A549 (cell line): ENCODE measurements at regions not wholly inside any gene's neighbourhood (a gene's known extent, or its start where the extent isn't known, plus 50 kb on each side); places are given as distances from the start of the nearest gene placed in this dataset.

ENCODE experiments used
- ATAC-seq, 2 experiments: fragments of 200-7000 bp in 1 of 2; fragments of >200 bp in 1 of 2; cut with Nextera tagmentation in 1 of 2; cut with Tn5 transposase in 1 of 2; 3 replicates each; pipeline versions ENCODE4 v1.8.0 to v1.9.1; 2018 to 2020; ENCODE audit warnings: mild to moderate bottlenecking in 1 of 2, moderate library complexity in 1 of 2
- CTCF ChIA-PET: fragments of 300-600 bp; sonication (Branson Sonifier 250); formaldehyde crosslinking; extraction: SDS; loops from one replicate; lab custom pipeline; 2021; ENCODE audit warnings: antibody characterized with exemption, inconsistent platforms; lab: Yijun Ruan, JAX
- POLR2A ChIA-PET: fragments of 350-600 bp; formaldehyde crosslinking; extraction: SDS; loops from one replicate; lab custom pipeline; 2021; ENCODE audit warnings: antibody characterized with exemption, inconsistent platforms; lab: Yijun Ruan, JAX
- DNase-seq, 2 experiments: peaks; one replicate each; pipeline versions ENCODE4 v3.0.0 to v3.0.0-alpha.2; 2011 to 2016; ENCODE audit warnings: low read depth in 1 of 2, low spot score in 1 of 2
- FAIRE-seq: peaks from 2 replicates; lab custom pipeline; 2011; peaks lifted over from hg19 to GRCh38; lab: Jason Lieb, UNC
- H3K27ac ChIP-seq, 2 experiments: fragments of >200 bp; sonication (Bioruptor Twin); formaldehyde crosslinking; 3 replicates each; pipeline ENCODE4 v1.5.1; 2016 to 2017
- H3K4me1 ChIP-seq: fragments of >200 bp; sonication (Bioruptor Twin); formaldehyde crosslinking; 3 replicates; pipeline ENCODE4 v1.6.1; 2016
- H3K4me2 ChIP-seq: fragments of >200 bp; sonication (Bioruptor Twin); formaldehyde crosslinking; 3 replicates; pipeline ENCODE4 v1.6.1; 2016
- H3K4me3 ChIP-seq: fragments of >200 bp; sonication (Bioruptor Twin); formaldehyde crosslinking; 3 replicates; pipeline ENCODE4 v1.5.1; 2016
- H3K9me3 ChIP-seq: fragments of >200 bp; sonication (Bioruptor Twin); formaldehyde crosslinking; 3 replicates; pipeline ENCODE4 v1.6.1; 2016
- BHLHE40 ChIP-seq: IDR thresholded peaks from 2 replicates; pipeline ENCODE4 v1.6.1; 2012; ENCODE audit warnings: low read depth, low read length, inconsistent platforms
- CBX8 ChIP-seq: fragments of 200-600 bp; sonication (generic); IDR thresholded peaks from 2 replicates; pipeline ENCODE4 v1.6.1; 2016
- CHD2 ChIP-seq: fragments of 150-350 bp; IDR thresholded peaks from 2 replicates; pipeline ENCODE4 v1.6.1; 2014; ENCODE audit warnings: low read length; ENCODE audit not compliant: partially characterized antibody
- CHD4 ChIP-seq: fragments of 200-600 bp; sonication (generic); IDR thresholded peaks from 2 replicates; pipeline ENCODE4 v1.6.1; 2016; ENCODE audit warnings: antibody characterized with exemption, mild to moderate bottlenecking, borderline replicate concordance
- EHMT2 ChIP-seq: fragments of 200-600 bp; sonication (generic); IDR thresholded peaks from 2 replicates; pipeline ENCODE4 v1.6.1; 2016; ENCODE audit warnings: antibody characterized with exemption, low read depth, mild to moderate bottlenecking, moderate library complexity
- FOSB ChIP-seq: fragments of 250-450 bp; sonication (Bioruptor Pico); IDR thresholded peaks from 2 replicates; pipeline ENCODE4 v1.5.0; 2020; ENCODE audit warnings: mild to moderate bottlenecking, moderate library complexity
- FOSL2 ChIP-seq, 2 experiments: fragments of 450-650 bp in 1 of 2; fragments of >200 bp in 1 of 2; sonication (Bioruptor Twin) in 1 of 2; formaldehyde crosslinking; IDR thresholded peaks; 2 replicates each; pipeline versions ENCODE4 v1.5.0 to v1.6.1; 2016 to 2020; ENCODE audit warnings: mild to moderate bottlenecking in 1 of 2, moderate library complexity in 1 of 2
- FOXS1 ChIP-seq: fragments of 250-450 bp; sonication (Bioruptor Pico); IDR thresholded peaks from 2 replicates; pipeline ENCODE4 v1.5.0; 2020; ENCODE audit warnings: mild to moderate bottlenecking, moderate library complexity
- GATA3 ChIP-seq: IDR thresholded peaks from 2 replicates; pipeline ENCODE4 v1.6.1; 2012; ENCODE audit warnings: borderline replicate concordance
- HEYL ChIP-seq: fragments of 250-450 bp; sonication (Bioruptor Pico); IDR thresholded peaks from 2 replicates; pipeline ENCODE4 v1.8.0; 2021; ENCODE audit warnings: mild to moderate bottlenecking, moderate library complexity
- HOXA7 ChIP-seq: fragments of 250-450 bp; sonication (Bioruptor Pico); IDR thresholded peaks from 2 replicates; pipeline ENCODE4 v1.5.0; 2020; ENCODE audit warnings: mild to moderate bottlenecking, moderate library complexity
- HOXB13 ChIP-seq: fragments of 250-450 bp; sonication (Bioruptor Pico); IDR thresholded peaks from 2 replicates; pipeline ENCODE4 v1.5.0; 2020; ENCODE audit warnings: low read depth, mild to moderate bottlenecking, moderate library complexity
- HOXB5 ChIP-seq: fragments of 250-450 bp; sonication (Bioruptor Pico); IDR thresholded peaks from 2 replicates; pipeline ENCODE4 v1.5.0; 2020; ENCODE audit warnings: mild to moderate bottlenecking, moderate library complexity
- KDM5A ChIP-seq: fragments of 200-600 bp; sonication (generic); IDR thresholded peaks from 2 replicates; pipeline ENCODE4 v1.6.1; 2016; ENCODE audit warnings: antibody characterized with exemption, mild to moderate bottlenecking
- MAFK ChIP-seq: fragments of 450-650 bp; IDR thresholded peaks from 2 replicates; pipeline ENCODE4 v1.6.1; 2014; ENCODE audit not compliant: partially characterized antibody
- MAX ChIP-seq: IDR thresholded peaks from 2 replicates; pipeline ENCODE4 v1.6.1; 2012
- MAZ ChIP-seq: fragments of 150-350 bp; IDR thresholded peaks from 2 replicates; pipeline ENCODE4 v1.6.1; 2014; ENCODE audit warnings: antibody characterized with exemption, low read depth, low read length, borderline replicate concordance
- MYC ChIP-seq: IDR thresholded peaks from 2 replicates; pipeline ENCODE4 v1.6.1; 2012; ENCODE audit warnings: mild to moderate bottlenecking, inconsistent platforms, low read length, improper control_type of control experiment, borderline replicate concordance
- NR3C1 ChIP-seq: fragments of >200 bp; sonication (Bioruptor Twin); formaldehyde crosslinking; IDR thresholded peaks from 3 replicates; pipeline ENCODE4 v1.6.1; 2017
- POLR2AphosphoS2 ChIP-seq: conservative IDR thresholded peaks from 2 replicates; pipeline ENCODE4 v1.6.1; 2012; ENCODE audit warnings: low read length, improper control_type of control experiment, inconsistent platforms
- RAD21 ChIP-seq, 2 experiments: fragments of >200 bp in 1 of 2; sonication (Bioruptor Twin) in 1 of 2; formaldehyde crosslinking in 1 of 2; IDR thresholded peaks in 1 of 2; conservative IDR thresholded peaks in 1 of 2; 2 replicates in 1 of 2; 3 replicates in 1 of 2; pipeline ENCODE4 v1.6.1; 2012 to 2018; ENCODE audit warnings: inconsistent platforms in 1 of 2
- RARB ChIP-seq: fragments of 250-450 bp; sonication (Bioruptor Pico); IDR thresholded peaks from 2 replicates; pipeline ENCODE4 v1.8.0; 2021; ENCODE audit warnings: mild to moderate bottlenecking, moderate library complexity
- RNF2 ChIP-seq: fragments of 200-600 bp; sonication (generic); IDR thresholded peaks from 2 replicates; pipeline ENCODE4 v1.6.1; 2016; ENCODE audit warnings: low read depth, mild to moderate bottlenecking, antibody characterized with exemption, moderate library complexity, borderline replicate concordance
- SMC3 ChIP-seq: fragments of >200 bp; sonication (Bioruptor Twin); formaldehyde crosslinking; IDR thresholded peaks from 3 replicates; pipeline ENCODE4 v1.6.1; 2018; ENCODE audit warnings: inconsistent platforms
- SREBF2 ChIP-seq: fragments of 450-650 bp; IDR thresholded peaks from 2 replicates; pipeline ENCODE4 v1.6.1; 2014; ENCODE audit warnings: mild to moderate bottlenecking, moderate library complexity
- WGBS: methylation state at CpG from one replicate; pipeline ENCODE4 v1.1.6; 2017; ENCODE audit errors: missing lambda C conversion rate; 5-methylcytosine and 5-hydroxymethylcytosine counted together
- TF ChIP-seq, protein P1 (sequence below): fragments of >200 bp; sonication (Bioruptor Twin); formaldehyde crosslinking; IDR thresholded peaks from 3 replicates; pipeline ENCODE4 v1.6.1; 2016

DNA sequence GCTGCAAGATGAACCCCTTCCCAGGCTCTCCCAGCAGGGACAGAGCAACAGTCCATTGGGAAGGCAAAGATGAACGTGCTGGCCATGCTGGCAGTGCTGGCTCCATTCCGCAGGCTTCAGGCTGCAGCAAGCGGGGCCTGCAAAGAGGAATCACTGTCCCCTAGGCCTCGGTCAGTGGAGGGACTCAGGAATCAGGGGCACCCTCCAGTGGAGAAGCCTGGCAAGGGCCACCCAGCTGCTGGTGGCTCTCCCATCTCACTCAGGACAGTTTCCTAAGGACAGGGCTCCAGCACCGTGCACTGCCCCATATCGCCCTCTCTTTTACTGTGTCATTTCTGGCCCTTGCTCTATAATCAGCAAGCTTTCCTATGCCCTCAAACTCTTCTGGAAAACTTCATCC, 498.6 kb downstream of the EFNB2 start:
- Histone ChIP-seq H3K27ac (no peak overlapping the region), H3K4me1 (no peaks in the 10 kb centered on the region), H3K4me3 (no peak overlapping the region), H3K4me2 (no peak overlapping the region), H3K9me3 (no peaks in the 10 kb centered on the region)
- WGBS: 66% methylated on average over 5 of the region's 6 CpGs
- peak; percentile 56 to 62; a peak in 3 of 6 replicates for ATAC-seq
- POLR2A ChIA-PET: no interaction called here
- FAIRE-seq: no peak
- no peak for TF ChIP-seq EHMT2
- TF ChIP-seq RARB: no peak
- TF ChIP-seq MAZ: no peak
- no peak for TF ChIP-seq HOXB5 (CRISPR knock-in tag)
- no peak for TF ChIP-seq FOSL2 (IDR thresholded peaks at IDR 0.05)
- no peak for TF ChIP-seq FOSL2 (CRISPR knock-in tag; IDR thresholded peaks at IDR 0.05)
- no peak for TF ChIP-seq CBX8
- no peak for TF ChIP-seq RAD21 (conservative IDR thresholded peaks at IDR 0.05 in 1 of 2, IDR thresholded peaks at IDR 0.05 in 1 of 2)
- no peak for TF ChIP-seq GATA3
- no peak for TF ChIP-seq CHD4
- TF ChIP-seq SMC3: no peak
- TF ChIP-seq MAFK: no peak
- no peak for TF ChIP-seq FOSB
- TF ChIP-seq, protein P1, sequence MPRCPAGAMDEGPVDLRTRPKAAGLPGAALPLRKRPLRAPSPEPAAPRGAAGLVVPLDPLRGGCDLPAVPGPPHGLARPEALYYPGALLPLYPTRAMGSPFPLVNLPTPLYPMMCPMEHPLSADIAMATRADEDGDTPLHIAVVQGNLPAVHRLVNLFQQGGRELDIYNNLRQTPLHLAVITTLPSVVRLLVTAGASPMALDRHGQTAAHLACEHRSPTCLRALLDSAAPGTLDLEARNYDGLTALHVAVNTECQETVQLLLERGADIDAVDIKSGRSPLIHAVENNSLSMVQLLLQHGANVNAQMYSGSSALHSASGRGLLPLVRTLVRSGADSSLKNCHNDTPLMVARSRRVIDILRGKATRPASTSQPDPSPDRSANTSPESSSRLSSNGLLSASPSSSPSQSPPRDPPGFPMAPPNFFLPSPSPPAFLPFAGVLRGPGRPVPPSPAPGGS: no peak
- peak in 1 of 2 experiments; percentile 12 for DNase-seq
- CTCF ChIA-PET: no interaction called here

DNA sequence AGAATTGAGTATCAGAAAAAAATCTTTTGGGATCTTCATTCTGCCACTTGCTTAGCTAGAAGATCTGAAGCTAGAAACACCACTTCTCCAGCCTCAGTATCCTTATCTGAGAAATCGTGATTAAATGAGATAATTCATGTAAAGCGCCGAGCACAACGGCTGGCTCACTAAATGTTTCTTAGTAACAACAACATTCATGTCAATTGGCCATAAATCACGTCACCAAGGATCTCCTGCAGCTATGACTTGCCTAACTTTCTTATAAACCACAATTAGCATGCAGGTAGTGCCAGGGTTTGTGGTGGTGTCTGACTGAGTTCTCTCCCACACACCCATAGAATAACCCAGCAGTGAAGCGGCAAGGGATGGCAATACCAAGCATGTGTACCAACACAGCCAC, 501.3 kb downstream of the EFNB2 start:
- Histone ChIP-seq H3K4me2 (no peak overlapping the region), H3K9me3 (no peaks in the 10 kb centered on the region), H3K4me3 (no peak overlapping the region), H3K4me1 (no peaks in the 10 kb centered on the region), H3K27ac (no peak overlapping the region)
- ATAC-seq (no peak), DNase-seq (no peak), FAIRE-seq (no peak)
- WGBS: 54% methylated on average over 6 of the region's 6 CpGs
- no peak for TF ChIP-seq BHLHE40
- TF ChIP-seq KDM5A: no peak
- TF ChIP-seq HEYL (CRISPR knock-in tag): no peak
- TF ChIP-seq HOXB5 (CRISPR knock-in tag): no peak
- no peak for TF ChIP-seq RNF2
- ChIA-PET CTCF (no interaction called here), POLR2A (no interaction called here)

- WGBS: 23% methylated on average over 2 of the region's 2 CpGs
- peak; percentile 3 to 27 for DNase-seq
- no peak overlapping the region for H3K4me3 ChIP-seq
These were observed 501.8 kb downstream of the EFNB2 start for GRCh38 chr13:106033659-106034058.

More at GRCh38 chr13:106033659-106034058, 501.8 kb downstream of the EFNB2 start:
- peak in 1 of 2 experiments; percentile 50; a peak in 1 of 6 replicates for ATAC-seq
- H3K9me3 ChIP-seq: no peaks in the 10 kb centered on the region
- H3K27ac ChIP-seq: no peak overlapping the region
- ChIA-PET POLR2A (no interaction called here), CTCF (no interaction called here)
- H3K4me1 ChIP-seq: no peaks in the 10 kb centered on the region
- FAIRE-seq: no peak
- TF ChIP-seq SMC3 (no peak), POLR2AphosphoS2 (no peak), MAX (no peak), SREBF2 (no peak), RNF2 (no peak), EHMT2 (no peak), CHD2 (no peak), HOXA7 (no peak), HOXB13 (CRISPR knock-in tag) (no peak), MYC (no peak), FOXS1 (CRISPR knock-in tag) (no peak), NR3C1 (no peak)
- no peak overlapping the region for H3K4me2 ChIP-seq
